NCI-H128 (cell line): ENCODE measurements at regions not wholly inside any gene's neighbourhood (a gene's known extent, or its start where the extent isn't known, plus 50 kb on each side); places are given as distances from the start of the nearest gene placed in this dataset.
"Not testable (repeated sequence)": the region's sequence is repeated elsewhere in the genome, so short reads cannot be mapped to it uniquely, and the experiment has no call there.

Source experiments
- DNase-seq: peaks from one replicate; lab custom pipeline; 2025; ENCODE audit not compliant: unreplicated experiment; lab: John Stamatoyannopoulos, UW

GRCh38 chr12:88726806-88727720 is 146.8 kb upstream of the KITLG start:
- DNase-seq = no peak

DNA sequence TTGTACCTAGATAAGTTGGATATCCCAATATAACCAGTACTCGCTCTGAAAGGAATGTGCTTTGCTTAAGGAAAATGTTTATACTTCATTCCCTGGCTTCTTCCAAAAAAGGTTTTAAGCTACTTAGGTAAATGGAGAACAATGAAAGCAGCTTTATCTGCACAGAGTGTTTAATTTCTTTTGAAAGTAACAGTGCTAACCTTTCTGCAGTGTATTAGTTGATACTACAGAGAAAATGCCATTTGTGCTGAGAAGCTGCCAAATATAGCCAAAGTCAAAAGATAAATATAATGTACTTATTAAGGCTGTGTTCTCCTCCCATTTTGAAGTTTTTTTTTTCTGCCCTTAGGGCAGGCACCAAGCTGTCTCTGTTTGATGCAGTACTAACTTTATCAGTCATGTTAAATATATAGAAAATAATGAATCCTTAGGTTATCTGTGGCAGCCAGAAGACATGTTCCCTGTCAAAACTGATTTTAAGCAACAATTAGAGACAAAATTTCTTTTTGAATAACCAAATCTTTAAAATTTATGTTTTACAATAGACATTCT is 145.4 kb upstream of the KITLG start:
- DNase-seq = no peak

DNA sequence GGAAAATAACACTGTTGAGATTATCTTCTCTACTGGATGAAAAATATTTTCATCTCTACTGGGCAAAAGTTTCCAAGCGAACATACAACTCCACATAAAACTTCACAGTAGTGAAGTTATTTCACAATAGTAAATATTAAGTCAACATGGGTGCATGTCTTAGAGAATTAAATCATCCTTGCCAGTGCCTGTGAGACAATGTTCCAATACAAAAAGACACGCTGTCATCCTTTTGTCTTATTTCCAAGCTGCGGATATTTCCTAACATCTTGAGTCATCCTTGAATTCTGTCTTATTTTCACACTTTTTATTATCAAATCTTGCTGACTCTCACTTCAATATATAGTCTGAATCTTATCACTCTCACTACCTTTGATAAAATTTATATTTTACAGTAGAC is 142.9 kb upstream of the KITLG start:
- DNase-seq = no peak

GRCh38 chr12:88720785-88721650 is 140.7 kb upstream of the KITLG start:
- DNase-seq = no peak

GRCh38 chr12:88720231-88720630 is 140.0 kb upstream of the KITLG start:
- DNase-seq = no peak

GRCh38 chr12:88717188-88717587 is 136.9 kb upstream of the KITLG start:
- no peak for DNase-seq

- no peak for DNase-seq
Measured at GRCh38 chr12:88716240-88716639, 136.0 kb upstream of the KITLG start.

DNA sequence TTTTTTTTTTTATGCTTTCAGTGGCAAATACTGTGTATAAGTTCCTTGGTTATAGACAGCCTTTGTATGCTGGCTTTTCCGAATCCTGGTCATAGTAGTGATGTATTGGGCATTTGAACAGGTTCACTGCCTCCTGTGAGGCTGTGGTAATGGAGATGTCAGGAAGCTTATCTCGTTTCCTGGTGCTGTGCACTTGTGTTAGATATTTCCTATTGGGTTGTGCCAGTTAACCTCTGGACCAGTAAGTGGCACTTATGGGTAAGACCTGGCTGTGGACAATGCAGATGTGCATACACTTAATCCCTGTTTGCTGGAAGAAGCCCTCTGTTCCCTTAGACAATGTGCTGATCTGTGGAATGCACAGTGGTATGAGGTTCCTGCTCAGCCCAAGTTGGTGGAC is 135.4 kb upstream of the KITLG start:
- no peak for DNase-seq

- not testable (repeated sequence) for DNase-seq
Measured at GRCh38 chr12:88714263-88714882, 134.1 kb upstream of the KITLG start.

GRCh38 chr12:88707800-88708199 is 127.5 kb upstream of the KITLG start:
- DNase-seq = no peak

- DNase-seq = no peak
Measured at GRCh38 chr12:88706286-88706685, 126.0 kb upstream of the KITLG start.

GRCh38 chr12:88703790-88704189 is 123.5 kb upstream of the KITLG start:
- DNase-seq = no peak

DNA sequence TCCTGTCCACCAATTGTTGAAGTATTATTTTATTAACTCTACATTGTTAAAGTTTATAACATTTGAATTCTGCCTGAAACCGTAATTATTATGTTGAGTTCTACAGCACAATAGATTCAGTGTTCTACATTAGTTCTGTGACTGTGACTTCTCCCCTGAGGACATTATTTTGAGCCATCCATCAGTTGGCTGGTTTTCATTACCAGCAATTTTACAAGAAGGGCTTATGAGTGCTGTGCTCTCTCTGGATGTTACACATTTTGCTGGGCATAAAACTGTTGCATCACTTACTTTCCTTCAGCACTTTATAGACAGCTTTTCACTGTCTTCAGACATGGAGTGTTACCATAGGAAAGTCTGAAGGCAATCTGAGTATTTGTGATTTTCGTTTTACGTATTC is 118.2 kb upstream of the KITLG start:
- no peak for DNase-seq

GRCh38 chr12:88693837-88694445 is 113.7 kb upstream of the KITLG start:
- DNase-seq = no peak

- DNase-seq = no peak
Measured at GRCh38 chr12:88691811-88692210, 111.5 kb upstream of the KITLG start.

DNA sequence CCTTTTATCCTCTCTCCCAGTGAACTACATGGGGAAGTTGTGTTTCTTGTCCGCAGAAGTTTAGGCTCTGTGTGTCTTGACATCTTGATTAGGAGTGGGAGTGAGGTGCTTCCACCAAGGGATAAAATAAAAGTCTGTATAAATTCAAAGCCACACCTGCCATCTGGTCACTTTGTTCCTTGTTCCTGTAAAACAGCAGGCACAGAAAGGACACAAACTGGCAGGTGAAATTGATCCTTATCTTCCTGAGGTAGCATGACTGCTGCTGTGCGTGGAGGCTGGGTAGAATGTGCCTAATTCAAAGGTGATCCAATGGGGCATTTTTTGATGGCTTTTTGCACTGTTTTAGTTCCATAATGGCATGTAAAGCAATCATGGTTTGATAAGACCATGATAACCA is 104.3 kb upstream of the KITLG start:
- no peak for DNase-seq

DNA sequence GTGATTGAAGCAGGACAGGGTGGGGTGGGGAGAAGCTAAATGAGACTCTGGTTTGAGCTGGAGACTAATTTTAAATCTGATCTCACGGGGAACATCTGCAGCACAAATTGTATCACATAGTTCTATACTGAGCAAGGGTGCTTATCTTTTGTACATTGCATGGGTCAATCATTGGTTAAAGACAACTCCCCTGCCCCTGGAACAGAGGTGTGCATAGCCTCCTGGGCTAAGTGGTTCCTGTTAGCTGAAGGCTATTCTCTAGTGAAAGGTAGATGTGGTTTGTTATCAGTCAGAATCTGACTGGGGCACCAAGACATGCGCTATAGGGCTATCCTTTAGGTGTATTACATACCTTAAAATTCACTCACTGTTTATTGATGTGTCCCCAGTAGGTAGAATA is 103.9 kb upstream of the KITLG start:
- no peak for DNase-seq

- no peak for DNase-seq
Measured at GRCh38 chr12:88683628-88684027, 103.4 kb upstream of the KITLG start.

DNA sequence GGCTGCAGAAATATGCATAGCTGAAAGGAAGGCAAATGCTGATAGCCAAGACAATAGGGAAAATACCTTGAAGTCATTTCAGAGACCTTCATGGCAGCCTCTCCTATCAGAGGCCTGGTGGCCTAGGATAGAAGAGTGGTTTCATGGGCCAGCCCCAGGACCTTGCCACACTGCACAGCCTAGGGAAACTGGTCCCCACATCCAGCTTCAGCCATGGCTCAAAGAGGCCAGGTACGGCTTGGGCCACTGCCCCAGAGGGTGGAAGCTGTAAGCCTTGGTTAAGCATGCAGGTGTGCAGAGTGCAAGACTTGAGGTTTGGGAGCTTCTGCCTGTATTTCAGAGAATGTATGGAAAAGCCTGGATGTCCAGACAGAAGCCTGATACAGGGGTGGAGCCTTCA is 101.0 kb upstream of the KITLG start:
- DNase-seq = no peak

- DNase-seq = peak; percentile 44
Measured at GRCh38 chr12:88677464-88677863, 97.2 kb upstream of the KITLG start.

- DNase-seq = not testable (repeated sequence)
Measured at GRCh38 chr12:88667615-88668014, 87.3 kb upstream of the KITLG start.
